MM.1S (cell line): ENCODE measurements at regions not wholly inside any gene's neighbourhood (a gene's known extent, or its start where the extent isn't known, plus 50 kb on each side); places are given as distances from the start of the nearest gene placed in this dataset.
"Not testable (repeated sequence)": the region's sequence is repeated elsewhere in the genome, so short reads cannot be mapped to it uniquely, and the experiment has no call there.

Experiments used
- DNase-seq: peaks from one replicate; pipeline ENCODE4 v3.0.0-alpha.2; 2015
- H2AFZ ChIP-seq: fragments of 300-600 bp; sonication (generic); 2 replicates; pipeline ENCODE4 v1.6.0; 2016; ENCODE audit warnings: antibody characterized with exemption, low read length
- H3F3A ChIP-seq: fragments of 300-600 bp; sonication (generic); 2 replicates; pipeline ENCODE4 v1.6.1; 2016; ENCODE audit warnings: mild to moderate bottlenecking, antibody characterized with exemption, low read length, moderate library complexity, mixed read lengths; ENCODE audit not compliant: insufficient read depth
- H3K27ac ChIP-seq: fragments of 300-600 bp; sonication (generic); 2 replicates; pipeline ENCODE4 v1.5.1; 2016; ENCODE audit warnings: mild to moderate bottlenecking, low read length
- H3K27me3 ChIP-seq: fragments of 300-600 bp; sonication (generic); replicated peaks from 2 replicates; pipeline ENCODE4 v1.6.0; 2016; ENCODE audit warnings: low read length; ENCODE audit not compliant: insufficient read depth
- H3K36me3 ChIP-seq: fragments of 300-600 bp; sonication (generic); replicated peaks from 2 replicates; pipeline ENCODE4 v1.6.1; 2016; ENCODE audit warnings: mild to moderate bottlenecking, low read length, mixed read lengths; ENCODE audit not compliant: insufficient read depth
- H3K4me1 ChIP-seq: fragments of 300-600 bp; sonication (generic); 2 replicates; pipeline ENCODE4 v1.6.1; 2016; ENCODE audit warnings: low read length, mixed read lengths
- H3K4me2 ChIP-seq: fragments of 300-600 bp; sonication (generic); 2 replicates; pipeline ENCODE4 v1.6.0; 2016; ENCODE audit warnings: low read depth, low read length
- H3K4me3 ChIP-seq: fragments of 300-600 bp; sonication (generic); 2 replicates; pipeline ENCODE4 v1.5.1; 2016; ENCODE audit warnings: low read length, mixed read lengths
- H3K79me2 ChIP-seq: fragments of 300-600 bp; sonication (generic); 2 replicates; pipeline ENCODE4 v1.6.1; 2016; ENCODE audit warnings: mixed run types, low read length, mixed read lengths
- H3K9ac ChIP-seq: fragments of 300-600 bp; sonication (generic); 2 replicates; pipeline ENCODE4 v1.6.1; 2016; ENCODE audit warnings: low read length, mixed read lengths
- H3K9me2 ChIP-seq: fragments of 300-600 bp; sonication (generic); replicated peaks from 2 replicates; pipeline ENCODE4 v1.6.1; 2016; ENCODE audit warnings: mild to moderate bottlenecking, low read length, mixed read lengths; ENCODE audit not compliant: insufficient read depth
- H3K9me3 ChIP-seq: fragments of 300-600 bp; sonication (generic); replicated peaks from 2 replicates; pipeline ENCODE4 v1.6.1; 2016; ENCODE audit warnings: mild to moderate bottlenecking, low read length, mixed read lengths; ENCODE audit not compliant: insufficient read depth
- H4K20me1 ChIP-seq: fragments of 300-600 bp; sonication (generic); 2 replicates; pipeline ENCODE4 v1.6.1; 2016; ENCODE audit warnings: mild to moderate bottlenecking, low read length, moderate library complexity, mixed read lengths; ENCODE audit not compliant: insufficient read depth
- CTCF ChIP-seq: fragments of 300-600 bp; sonication (generic); IDR thresholded peaks from 2 replicates; pipeline ENCODE4 v1.5.1; 2016; ENCODE audit warnings: antibody characterized with exemption, low read length, mixed read lengths
- EZH2 ChIP-seq: fragments of 300-600 bp; sonication (generic); optimal IDR thresholded peaks from 2 replicates; pipeline ENCODE3; 2017; ENCODE audit warnings: low read depth, mild to moderate bottlenecking, antibody characterized with exemption, low read length, mixed read lengths
- EZH2phosphoT487 ChIP-seq: fragments of 300-600 bp; sonication (generic); IDR thresholded peaks from 2 replicates; pipeline ENCODE4 v1.6.1; 2018; ENCODE audit warnings: antibody characterized with exemption, low read length

GRCh38 chr7:55733241-55734140 is 129.1 kb downstream of the SEPTIN14 start:
- Histone ChIP-seq H3K27ac (no peak overlapping the region), H3K9me2 (no peaks in the 10 kb centered on the region), H3K4me1 (no peaks in the 10 kb centered on the region), H3K4me3 (no peak overlapping the region), H3K79me2 (no peaks in the 10 kb centered on the region), H3K4me2 (no peak overlapping the region), H3K9me3 (no peaks in the 10 kb centered on the region), H3K9ac (no peak overlapping the region), H3K36me3 (no peaks in the 10 kb centered on the region), H3K27me3 (no peaks in the 10 kb centered on the region), H2AFZ (no peak overlapping the region), H4K20me1 (no peaks in the 10 kb centered on the region), H3F3A (no peaks in the 10 kb centered on the region)
- no peak for DNase-seq
- no peak for TF ChIP-seq EZH2phosphoT487
- TF ChIP-seq EZH2, result no peak
- no peak for TF ChIP-seq CTCF

- H3K36me3 ChIP-seq, result no peaks in the 10 kb centered on the region
- no peak overlapping the region for H3K27ac ChIP-seq
- no peaks in the 10 kb centered on the region for H3K79me2 ChIP-seq
- TF ChIP-seq EZH2, result no peak
- H2AFZ ChIP-seq, result no peak overlapping the region
- H3K9me2 ChIP-seq, result no peaks in the 10 kb centered on the region
- H3F3A ChIP-seq, result no peaks in the 10 kb centered on the region
- no peaks in the 10 kb centered on the region for H3K27me3 ChIP-seq
- no peak overlapping the region for H3K4me2 ChIP-seq
- H3K9ac ChIP-seq, result no peak overlapping the region
- no peaks in the 10 kb centered on the region for H4K20me1 ChIP-seq
- no peak for DNase-seq
- no peak overlapping the region for H3K4me3 ChIP-seq
- no peaks in the 10 kb centered on the region for H3K4me1 ChIP-seq
- no peaks in the 10 kb centered on the region for H3K9me3 ChIP-seq
These were observed 130.6 kb downstream of the SEPTIN14 start for GRCh38 chr7:55731931-55732330.

GRCh38 chr7:55730197-55730596 is 132.4 kb downstream of the SEPTIN14 start:
- Histone ChIP-seq H3K4me2 (no peak overlapping the region), H3K4me3 (no peak overlapping the region), H2AFZ (no peak overlapping the region), H3K9ac (no peak overlapping the region), H3K36me3 (no peaks in the 10 kb centered on the region), H3K27me3 (no peaks in the 10 kb centered on the region), H3K27ac (no peak overlapping the region), H3K9me3 (no peaks in the 10 kb centered on the region), H3K9me2 (no peaks in the 10 kb centered on the region), H3K4me1 (no peaks in the 10 kb centered on the region), H3K79me2 (no peaks in the 10 kb centered on the region), H3F3A (no peaks in the 10 kb centered on the region), H4K20me1 (no peaks in the 10 kb centered on the region)
- TF ChIP-seq EZH2phosphoT487 (no peak), EZH2 (no peak), CTCF (no peak)
- DNase-seq, result no peak

GRCh38 chr7:55723621-55723941 is 139.0 kb downstream of the SEPTIN14 start:
- H3K9ac ChIP-seq, result no peak overlapping the region
- DNase-seq, result no peak
- no peaks in the 10 kb centered on the region for H3K36me3 ChIP-seq
- H3K27me3 ChIP-seq, result no peaks in the 10 kb centered on the region
- no peaks in the 10 kb centered on the region for H3K4me1 ChIP-seq
- H3K4me3 ChIP-seq, result no peak overlapping the region
- TF ChIP-seq EZH2phosphoT487 (no peak), CTCF (no peak), EZH2 (no peak)
- no peak overlapping the region for H3K4me2 ChIP-seq
- H2AFZ ChIP-seq, result no peak overlapping the region
- no peaks in the 10 kb centered on the region for H3K79me2 ChIP-seq
- no peaks in the 10 kb centered on the region for H3K9me2 ChIP-seq
- no peak overlapping the region for H3K27ac ChIP-seq
- H4K20me1 ChIP-seq, result no peaks in the 10 kb centered on the region
- no peaks in the 10 kb centered on the region for H3F3A ChIP-seq
- H3K9me3 ChIP-seq, result no peaks in the 10 kb centered on the region

- H3K36me3 ChIP-seq, H3K4me2 ChIP-seq, H3K27ac ChIP-seq, H3K9me2 ChIP-seq, H3K79me2 ChIP-seq, H3K4me1 ChIP-seq, H3K9ac ChIP-seq, H3K27me3 ChIP-seq, H3K9me3 ChIP-seq, H4K20me1 ChIP-seq, H2AFZ ChIP-seq, H3K4me3 ChIP-seq, DNase-seq, H3F3A ChIP-seq: not testable (repeated sequence)
These were observed 139.5 kb downstream of the SEPTIN14 start for GRCh38 chr7:55722874-55723620.
